Endothelial cell of umbilical vein (primary cell): ENCODE measurements at regions not wholly inside any gene's neighbourhood (a gene's known extent, or its start where the extent isn't known, plus 50 kb on each side); places are given as distances from the start of the nearest gene placed in this dataset.

Experiments
- CTCF ChIP-seq, 2 donors: IDR thresholded peaks; 1 replicate in 1 of 2; 2 replicates in 1 of 2; pipeline ENCODE4 v1.5.1; 2011; ENCODE audit warnings: low read length in 2 of 2, mild to moderate bottlenecking in 2 of 2, moderate library complexity in 2 of 2, control low read depth in 1 of 2, inconsistent platforms in 1 of 2, low read depth in 1 of 2; ENCODE audit not compliant: insufficient read depth in 1 of 2; ENCODE audit errors: extremely low read depth in 1 of 2
- POLR2AphosphoS5 ChIP-seq: IDR thresholded peaks from 2 replicates; pipeline ENCODE4 v1.6.1; 2012; ENCODE audit warnings: low read depth, mild to moderate bottlenecking, control low read depth, low read length, moderate library complexity; ENCODE audit not compliant: insufficient read depth

- no peak for TF ChIP-seq CTCF (IDR thresholded peaks at IDR 0.05; ENCODE audit: extremely low read depth in 1 of 2, insufficient read depth in 1 of 2, low read depth in 1 of 2, low read length in 2 of 2)
- no peak for TF ChIP-seq POLR2AphosphoS5
These were observed 779.4 kb downstream of the TUSC7 start for GRCh38 chr3:117488983-117489382.
